ENCODE measurements at regions not wholly inside any gene's neighbourhood (a gene's known extent, or its start where the extent isn't known, plus 50 kb on each side); places are given as distances from the start of the nearest gene placed in this dataset.
A peak's percentile ranks its signal among the peaks of the same experiment; 100 is the strongest.

DNA sequence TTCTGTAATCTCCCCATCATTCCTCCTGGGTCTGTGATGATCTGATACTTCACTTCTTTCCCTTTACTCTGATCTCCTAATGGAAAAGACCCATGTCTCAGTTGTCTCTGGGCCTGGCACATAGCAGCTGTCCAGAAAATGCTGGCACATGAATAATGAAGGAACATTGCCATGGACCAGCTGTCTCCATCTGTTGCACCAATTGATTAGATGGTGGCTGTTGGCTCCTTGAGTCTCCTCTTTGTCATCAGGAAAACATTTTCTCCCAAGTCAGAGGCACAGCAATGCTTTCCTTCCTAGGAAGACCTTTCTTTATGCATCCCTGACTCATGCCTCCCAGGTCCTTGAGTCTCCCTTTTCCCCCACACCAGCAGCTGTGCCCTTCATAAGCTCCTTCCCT is 286.2 kb upstream of the CXCR4 start:
- no peak for DNase-seq (ENCODE audit: low read depth)

GRCh38 chr2:136402281-136402680 is 284.3 kb upstream of the CXCR4 start:
- DNase-seq (ENCODE audit: low read depth) = no peak

DNA sequence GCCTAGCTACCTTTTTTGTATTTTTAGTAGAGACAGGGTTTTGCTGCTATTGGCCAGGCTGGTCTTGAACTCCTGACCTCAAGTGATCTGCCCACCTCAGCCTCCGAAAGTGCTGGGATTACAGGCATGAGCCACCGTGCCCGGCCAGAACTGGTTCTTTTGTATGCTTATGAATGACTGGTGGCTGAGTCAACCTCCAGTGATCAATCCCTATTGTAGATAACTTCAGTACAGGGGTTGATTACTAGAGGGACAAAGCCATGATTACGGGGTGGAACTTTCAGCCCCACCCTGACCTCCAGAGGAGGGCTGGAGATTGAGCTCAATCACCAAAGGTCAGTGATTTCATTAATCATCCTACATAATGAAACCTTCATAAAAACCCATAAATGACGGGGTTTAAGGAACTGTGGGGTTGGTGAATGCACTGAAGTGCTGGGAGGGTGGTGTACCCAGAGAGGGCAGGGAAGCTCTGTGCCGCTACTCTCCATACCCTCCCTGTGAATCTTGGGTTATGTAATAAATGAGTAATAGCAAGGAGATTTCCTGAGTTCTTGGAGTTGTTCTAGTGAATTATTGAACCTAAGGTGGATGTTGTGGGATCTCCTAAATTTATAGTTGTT is 281.8 kb upstream of the CXCR4 start:
- no peak for DNase-seq (ENCODE audit: low read depth)

GRCh38 chr2:136395582-136395981 is 277.6 kb upstream of the CXCR4 start:
- DNase-seq (ENCODE audit: low read depth) = no peak

- no peak for DNase-seq (ENCODE audit: low read depth)
Observed at GRCh38 chr2:136394136-136395060, 276.4 kb upstream of the CXCR4 start.

GRCh38 chr2:136393514-136393913 is 275.6 kb upstream of the CXCR4 start:
- no peak for DNase-seq (ENCODE audit: low read depth)

DNA sequence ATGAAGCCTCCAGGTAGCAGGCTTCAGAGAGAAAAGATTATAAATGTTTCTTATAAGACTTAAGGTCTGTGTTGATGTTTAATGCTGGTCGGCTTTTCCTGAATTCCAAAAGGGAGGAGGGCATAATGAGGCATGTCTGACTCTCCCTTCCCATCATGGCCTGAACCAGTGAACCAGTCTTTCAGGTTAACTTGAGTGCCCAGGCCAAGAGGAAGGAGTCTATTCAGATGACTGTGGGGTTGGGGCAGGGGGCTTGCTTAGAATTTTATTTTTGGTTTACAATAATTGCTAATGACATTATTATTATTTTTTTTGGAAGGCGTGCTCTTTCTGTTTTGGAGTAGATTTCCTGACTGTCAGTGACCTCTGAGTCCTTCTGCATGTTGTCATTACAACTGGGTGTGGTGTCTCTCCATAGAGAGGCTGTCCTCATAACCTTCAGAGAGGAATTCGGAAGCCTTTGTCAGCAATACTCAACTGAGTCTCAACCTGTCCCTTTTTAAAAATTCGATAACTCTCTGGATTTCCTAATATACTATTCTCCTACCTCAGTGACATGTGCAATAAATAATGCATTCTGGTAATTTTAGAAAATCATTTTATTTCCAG is 275.1 kb upstream of the CXCR4 start:
- DNase-seq (ENCODE audit: low read depth) = no peak

GRCh38 chr2:136389809-136390208 is 271.9 kb upstream of the CXCR4 start:
- DNase-seq (ENCODE audit: low read depth) = no peak

- no peak for DNase-seq (ENCODE audit: low read depth)
Observed at GRCh38 chr2:136386046-136386445, 268.1 kb upstream of the CXCR4 start.

- peak; percentile 35 for DNase-seq (ENCODE audit: low read depth)
Observed at GRCh38 chr2:136384531-136385303, 266.8 kb upstream of the CXCR4 start.

- DNase-seq (ENCODE audit: low read depth) = no peak
Observed at GRCh38 chr2:136383167-136383566, 265.2 kb upstream of the CXCR4 start.

GRCh38 chr2:136381722-136382633 is 264.0 kb upstream of the CXCR4 start:
- DNase-seq (ENCODE audit: low read depth) = no peak

DNA sequence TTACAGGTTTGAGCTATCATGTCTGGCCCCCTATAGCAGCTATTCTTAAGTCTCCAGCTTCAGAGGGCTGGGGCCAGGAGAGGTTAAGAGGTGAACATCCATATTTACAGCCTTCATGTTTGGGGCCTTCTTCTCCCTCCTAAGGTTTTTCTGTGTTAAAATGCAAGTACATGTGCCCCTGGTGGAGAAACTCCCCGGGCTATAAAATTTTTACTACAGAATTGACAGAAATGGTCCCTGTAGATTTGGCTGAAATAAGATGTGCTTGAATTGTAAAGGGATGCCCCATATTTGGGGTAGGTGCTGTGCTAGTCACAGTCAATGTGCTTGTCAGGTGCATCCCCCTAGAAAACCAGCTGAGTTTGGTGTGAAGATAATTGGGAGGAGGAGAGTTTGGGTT is 263.3 kb upstream of the CXCR4 start:
- no peak for DNase-seq (ENCODE audit: low read depth)

DNA sequence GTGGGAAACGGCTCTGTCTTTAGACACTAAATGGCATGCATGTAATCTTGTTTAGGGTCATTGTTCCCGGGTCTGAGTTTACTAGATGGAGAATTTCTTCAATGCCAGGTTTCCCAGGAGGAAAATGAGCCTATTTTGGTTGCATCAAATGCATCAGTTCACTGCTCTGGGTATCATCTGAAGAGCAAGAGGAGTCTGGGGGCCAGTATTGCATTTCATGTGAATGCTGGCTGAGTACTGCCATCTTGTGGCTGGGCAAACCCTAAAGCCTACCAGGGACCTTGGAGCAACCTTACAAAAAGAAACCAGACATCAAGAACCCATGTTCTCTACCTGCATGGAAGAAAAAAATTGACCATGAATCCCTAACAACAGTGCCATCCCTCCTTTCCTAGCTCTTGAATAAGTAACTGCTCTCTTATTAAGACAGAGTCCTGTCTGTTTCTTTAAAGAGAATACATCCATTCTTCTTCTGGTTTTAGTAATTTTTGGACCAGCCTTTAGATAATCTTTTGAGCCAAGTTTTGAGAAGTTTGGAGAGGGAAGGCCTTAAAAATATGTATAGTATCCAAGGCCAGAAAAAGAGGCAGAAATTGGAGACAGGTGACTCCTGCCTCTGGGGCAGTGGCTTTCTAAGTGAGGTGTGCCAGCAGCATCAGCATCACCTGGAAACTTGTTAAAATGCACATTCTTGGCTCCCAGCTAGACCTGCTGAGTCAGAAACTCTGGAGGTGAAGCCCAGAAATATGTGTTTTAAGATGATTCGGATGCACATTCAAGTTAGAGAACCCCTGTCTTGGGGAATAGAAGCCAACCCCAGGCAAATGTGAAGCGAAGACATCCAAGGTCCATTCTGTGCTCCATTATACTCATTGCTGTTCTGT is 261.0 kb upstream of the CXCR4 start:
- DNase-seq (ENCODE audit: low read depth) = peak; percentile 24

DNA sequence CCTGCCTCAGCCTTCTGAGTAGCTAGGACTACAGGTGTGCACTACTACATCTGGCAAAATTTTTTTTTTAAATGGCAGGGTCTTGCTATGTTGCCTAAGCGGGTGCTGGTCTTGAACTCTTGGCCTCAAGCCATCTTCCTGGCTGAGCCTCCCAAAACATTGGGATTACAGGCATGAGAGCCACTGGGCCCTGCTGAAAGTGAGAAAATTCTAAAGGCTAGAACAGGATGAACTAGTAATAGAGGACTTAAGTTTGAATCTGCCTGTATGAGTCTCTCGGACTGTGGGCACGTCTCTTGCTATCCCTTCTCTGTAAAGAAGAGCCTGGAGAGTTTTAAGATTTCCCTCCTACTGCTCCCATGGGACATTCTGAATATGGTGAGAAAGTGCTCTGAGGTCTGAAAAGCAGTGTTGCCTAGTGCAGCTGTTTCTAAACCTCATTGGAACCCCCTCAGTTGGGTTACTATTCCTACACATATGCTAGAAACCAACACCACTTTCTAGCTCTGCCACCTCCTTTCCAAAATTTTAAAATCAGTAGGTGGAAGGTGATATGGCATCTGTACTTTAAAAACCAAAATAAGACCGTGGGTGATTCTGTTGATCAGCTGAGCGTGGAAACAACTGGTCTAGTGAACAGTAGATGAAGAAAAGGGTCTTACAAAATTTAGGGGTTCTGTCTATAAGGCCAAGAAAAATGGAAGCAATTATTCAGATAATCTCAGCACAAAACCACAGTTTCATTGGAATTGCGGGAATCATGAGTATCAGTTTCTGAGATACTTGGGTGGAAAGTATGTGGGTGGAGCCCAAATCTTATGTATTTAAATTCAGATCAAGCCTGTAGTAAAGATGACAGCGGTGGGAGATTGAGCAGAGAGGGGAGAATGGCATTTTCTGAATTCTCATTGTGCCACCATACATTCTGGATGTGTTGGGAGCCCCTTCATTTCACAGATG is 259.8 kb upstream of the CXCR4 start:
- no peak for DNase-seq (ENCODE audit: low read depth)

- no peak for DNase-seq (ENCODE audit: low read depth)
Observed at GRCh38 chr2:136376798-136377211, 258.9 kb upstream of the CXCR4 start.

- no peak for DNase-seq (ENCODE audit: low read depth)
Observed at GRCh38 chr2:136376211-136376610, 258.3 kb upstream of the CXCR4 start.

GRCh38 chr2:136375017-136375901 is 257.3 kb upstream of the CXCR4 start:
- no peak for DNase-seq (ENCODE audit: low read depth)
